K562 (cell line): ENCODE measurements at regions not wholly inside any gene's neighbourhood (a gene's known extent, or its start where the extent isn't known, plus 50 kb on each side); places are given as distances from the start of the nearest gene placed in this dataset.

Source experiments
- ATAC-seq: fragments of 200-7000 bp; cut with Tn5 transposase; 3 replicates; pipeline ENCODE4 v1.9.1; 2020; ENCODE audit warnings: moderate library complexity
- BruUV-seq: library from RNA; stranded (reverse); fragments of 400-500 nt; replicated peaks from 2 replicates; lab custom pipeline; 2021; lab: Mats Ljungman, UMichigan
- CTCF ChIA-PET: fragments of 300-600 bp; formaldehyde crosslinking; extraction: SDS; loops from one replicate; lab custom pipeline; 2021; ENCODE audit warnings: low intra/inter-chr PET ratio; lab: Yijun Ruan, JAX
- POLR2A ChIA-PET: fragments of 300-600, 350-650 bp; sonication (Branson Sonifier 250); formaldehyde crosslinking; extraction: SDS; loops from one replicate; lab custom pipeline; 2021; ENCODE audit warnings: antibody characterized with exemption, inconsistent platforms; lab: Yijun Ruan, JAX
- DNase-seq, 4 experiments: peaks; one replicate each; pipeline versions ENCODE4 v3.0.0 to v3.0.0-alpha.2; 2011 to 2018; ENCODE audit warnings: low spot score in 3 of 4, mixed read lengths in 3 of 4; ENCODE audit errors: extremely low read depth in 1 of 4
- FAIRE-seq: peaks from 2 replicates; lab custom pipeline; 2011; peaks lifted over from hg19 to GRCh38; lab: Jason Lieb, UNC
- H2AFZ ChIP-seq: 2 replicates; pipeline ENCODE4 v1.6.0; 2011; ENCODE audit warnings: low read depth, low read length, control low read depth, inconsistent platforms
- H3K27ac ChIP-seq: fragments of 200-600 bp; 3 replicates; pipeline ENCODE4 v1.8.0; 2011; ENCODE audit warnings: low read depth, mild to moderate bottlenecking, control low read depth, inconsistent platforms, low read length, moderate library complexity, mixed read lengths; ENCODE audit errors: extremely low read depth
- H3K27me3 ChIP-seq, 2 experiments: fragments of 300-600 bp in 1 of 2; 2 replicates in 1 of 2; 3 replicates in 1 of 2; pipeline versions ENCODE4 v1.6.0 to v1.8.0; 2011; ENCODE audit warnings: inconsistent platforms in 2 of 2, low read length in 2 of 2, mild to moderate bottlenecking in 1 of 2, mixed read lengths in 1 of 2, moderate library complexity in 1 of 2; ENCODE audit not compliant: control insufficient read depth in 2 of 2, insufficient read depth in 2 of 2
- H3K36me3 ChIP-seq: fragments of 300-600 bp; 3 replicates; pipeline ENCODE4 v1.8.0; 2011; ENCODE audit warnings: mild to moderate bottlenecking, low read length, inconsistent platforms; ENCODE audit not compliant: control insufficient read depth, insufficient read depth
- H3K4me1 ChIP-seq, 2 experiments: fragments of 200-600 bp in 1 of 2; replicated peaks in 1 of 2; 2 replicates in 1 of 2; 3 replicates in 1 of 2; pipeline versions ENCODE4 v1.5.1 to v1.8.0; 2011; ENCODE audit warnings: inconsistent platforms in 2 of 2, low read length in 2 of 2, mild to moderate bottlenecking in 1 of 2, mixed read lengths in 1 of 2, moderate library complexity in 1 of 2; ENCODE audit not compliant: control insufficient read depth in 2 of 2, insufficient read depth in 2 of 2
- H3K4me2 ChIP-seq: 2 replicates; pipeline ENCODE4 v1.6.1; 2011; ENCODE audit warnings: low read length, control low read depth, inconsistent platforms, mixed read lengths; ENCODE audit not compliant: insufficient read depth
- H3K4me3 ChIP-seq: fragments of 200-600 bp; sonication (generic), shearing (Covaris generic); 2 replicates; pipeline ENCODE4 v1.5.1; 2016; ENCODE audit warnings: control low read depth, inconsistent platforms
- H3K79me2 ChIP-seq: fragments of 200-600 bp; 3 replicates; pipeline ENCODE4 v1.8.0; 2011; ENCODE audit warnings: low read length, inconsistent platforms; ENCODE audit not compliant: control insufficient read depth, insufficient read depth
- H3K9ac ChIP-seq, 2 experiments: 2 replicates each; pipeline versions ENCODE4 v1.6.0 to v1.6.1; 2011; ENCODE audit warnings: low read depth in 2 of 2, low read length in 2 of 2, control low read depth in 1 of 2, inconsistent platforms in 1 of 2, mild to moderate bottlenecking in 1 of 2, mixed read lengths in 1 of 2; ENCODE audit not compliant: insufficient read depth in 1 of 2
- H3K9me1 ChIP-seq: one replicate; pipeline ENCODE4 v1.6.0; 2011; ENCODE audit warnings: inconsistent platforms, mild to moderate bottlenecking, low read length, moderate library complexity; ENCODE audit not compliant: control insufficient read depth, insufficient read depth
- H3K9me3 ChIP-seq: replicated peaks from 2 replicates; pipeline ENCODE4 v1.5.1; 2011; ENCODE audit warnings: low read depth, low read length, inconsistent platforms; ENCODE audit not compliant: control insufficient read depth, insufficient read depth
- H4K20me1 ChIP-seq: replicated peaks from 2 replicates; pipeline ENCODE4 v1.6.1; 2011; ENCODE audit warnings: low read length, inconsistent platforms, mixed read lengths; ENCODE audit not compliant: control insufficient read depth, insufficient read depth
- BCOR ChIP-seq: fragments of 450-650 bp; IDR thresholded peaks from 2 replicates; pipeline ENCODE4 v1.6.1; 2016
- CHD4 ChIP-seq: fragments of 200-600 bp; sonication (generic); IDR thresholded peaks from 3 replicates; pipeline ENCODE4 v1.6.1; 2012; ENCODE audit warnings: low read depth, mild to moderate bottlenecking, mixed read lengths, low read length, inconsistent platforms; ENCODE audit not compliant: insufficient read depth, insufficient replicate concordance, poor library complexity, severe bottlenecking
- HDGF ChIP-seq: fragments of 450-650 bp; IDR thresholded peaks from 2 replicates; pipeline ENCODE4 v1.6.1; 2016
- KLF16 ChIP-seq: IDR thresholded peaks from 2 replicates; pipeline ENCODE4 v1.6.1; 2016; ENCODE audit warnings: antibody characterized with exemption
- MXI1 ChIP-seq: IDR thresholded peaks from 2 replicates; pipeline ENCODE4 v1.6.1; 2011; ENCODE audit warnings: low read depth, mild to moderate bottlenecking, improper control_type of control experiment, low read length
- NCOR1 ChIP-seq: fragments of 450-650 bp; IDR thresholded peaks from 2 replicates; pipeline ENCODE4 v1.6.1; 2016; ENCODE audit warnings: mild to moderate bottlenecking, moderate library complexity
- NFATC3 ChIP-seq: fragments of 450-650 bp; IDR thresholded peaks from 2 replicates; pipeline ENCODE4 v1.6.1; 2017; ENCODE audit warnings: mild to moderate bottlenecking
- PREB ChIP-seq: sonication (generic); formaldehyde crosslinking; IDR thresholded peaks from 2 replicates; pipeline ENCODE4 v1.8.1; 2023; ENCODE audit warnings: mild to moderate bottlenecking, missing genetic modification reagents
- RBM39 ChIP-seq: fragments of 200-400 bp; formaldehyde crosslinking; optimal IDR thresholded peaks from 2 replicates; pipeline ENCODE3; 2018; ENCODE audit warnings: low read depth, low read length
- RNF2 ChIP-seq: sonication (generic); IDR thresholded peaks from 2 replicates; pipeline ENCODE4 v1.6.1; 2016
- SAFB ChIP-seq: fragments of 200-400 bp; formaldehyde crosslinking; IDR thresholded peaks from 2 replicates; pipeline ENCODE4 v1.6.1; 2017; ENCODE audit warnings: low read depth, low read length, borderline replicate concordance
- SAFB2 ChIP-seq: fragments of 200-400 bp; formaldehyde crosslinking; IDR thresholded peaks from 2 replicates; pipeline ENCODE4 v1.6.1; 2018; ENCODE audit warnings: borderline replicate concordance, low read length, low read depth, moderate library complexity; ENCODE audit not compliant: severe bottlenecking
- SP2 ChIP-seq: IDR thresholded peaks from 2 replicates; pipeline ENCODE4 v1.6.1; 2011; ENCODE audit warnings: mild to moderate bottlenecking, low read depth, low read length, moderate library complexity; ENCODE audit not compliant: poor library complexity, severe bottlenecking; ENCODE audit errors: extremely low read depth
- TBL1XR1 ChIP-seq, 2 experiments: IDR thresholded peaks; 2 replicates each; pipeline ENCODE4 v1.6.1; 2012; ENCODE audit warnings: improper control_type of control experiment in 2 of 2, low read length in 2 of 2, mild to moderate bottlenecking in 1 of 2
- YBX1 ChIP-seq: fragments of 450-650 bp; IDR thresholded peaks from 2 replicates; pipeline ENCODE4 v1.7.1; 2016; ENCODE audit warnings: mild to moderate bottlenecking
- ZNF449 ChIP-seq: fragments of 250-450 bp; sonication (Bioruptor Pico); IDR thresholded peaks from 2 replicates; pipeline ENCODE4 v1.8.0; 2022; ENCODE audit warnings: moderate library complexity, mild to moderate bottlenecking, inconsistent platforms
- ZNF764 ChIP-seq: fragments of 250-450 bp; sonication (Bioruptor Pico); IDR thresholded peaks from 2 replicates; pipeline ENCODE4 v1.4.0; 2020; ENCODE audit warnings: low read depth, mild to moderate bottlenecking, moderate library complexity
- WGBS: fragments of 100-300 bp; shearing (Covaris generic); methylation state at CpG from one replicate; pipeline ENCODE4 v1.1.6; 2016; ENCODE audit warnings: low coverage, mixed read lengths; ENCODE audit not compliant: insufficient coverage; ENCODE audit errors: missing lambda C conversion rate; 5-methylcytosine and 5-hydroxymethylcytosine counted together
- in situ Hi-C: fragments of 300-500 bp; cut with MboI; formaldehyde crosslinking; loops from 4 replicates; pipeline ENCODE4 v1.15.0; 2018; ENCODE audit warnings: inconsistent platforms, mixed read lengths
- intact Hi-C: fragments of 100-400 bp; cut with micrococcal nuclease; formaldehyde crosslinking; loops from 2 replicates; pipeline ENCODE4 v1.14.2; 2022

- no peak for FAIRE-seq
- CTCF ChIA-PET: no interaction called here
- H4K20me1 ChIP-seq: no peaks in the 10 kb centered on the region
- TF ChIP-seq HDGF: no peak
- no peak for TF ChIP-seq KLF16
- no peak for TF ChIP-seq PREB
- TF ChIP-seq, all 486 proteins: peak for 0
- in situ Hi-C loops (no loop called here), intact Hi-C loops (no loop called here)
- no peak overlapping the region for H3K4me2 ChIP-seq
- H3K9me3 ChIP-seq: peaks cover 5% of the 10 kb centered on the region
- H2AFZ ChIP-seq: no peak overlapping the region
- ATAC-seq (no peak), DNase-seq (no peak)
- no TSS peak for BruUV-seq
- no peaks in the 10 kb centered on the region for H3K27me3 ChIP-seq
- no peaks in the 10 kb centered on the region for H3K4me1 ChIP-seq
- POLR2A ChIA-PET: no interaction called here
- H3K4me3 ChIP-seq: no peak overlapping the region
- H3K9ac ChIP-seq: no peak overlapping the region
- 0% methylated on average over 5 of the region's 5 CpGs for WGBS
- H3K36me3 ChIP-seq: no peaks in the 10 kb centered on the region
- no peaks in the 10 kb centered on the region for H3K79me2 ChIP-seq
- no peaks in the 10 kb centered on the region for H3K9me1 ChIP-seq
- H3K27ac ChIP-seq: no peak overlapping the region
Observed at GRCh38 chr7:52771177-52771576, 264.3 kb upstream of the POM121L12 start.

- H3K79me2 ChIP-seq: no peaks in the 10 kb centered on the region
- ATAC-seq (no peak), DNase-seq (no peak), FAIRE-seq (no peak)
- H4K20me1 ChIP-seq: no peaks in the 10 kb centered on the region
- ChIA-PET POLR2A (no interaction called here), CTCF (no interaction called here)
- in situ Hi-C loops (no loop called here), intact Hi-C loops (no loop called here)
- no peaks in the 10 kb centered on the region for H3K27me3 ChIP-seq
- H3K9ac ChIP-seq: no peak overlapping the region
- H3K9me1 ChIP-seq: no peaks in the 10 kb centered on the region
- no peak overlapping the region for H3K4me3 ChIP-seq
- no peak overlapping the region for H3K4me2 ChIP-seq
- peaks cover 3% of the 10 kb centered on the region; the same call in 1 of the 2 replicates for H3K9me3 ChIP-seq
- H3K27ac ChIP-seq: no peak overlapping the region
- no peak overlapping the region for H2AFZ ChIP-seq
- BruUV-seq: no TSS peak
- no peaks in the 10 kb centered on the region for H3K36me3 ChIP-seq
- H3K4me1 ChIP-seq: no peaks in the 10 kb centered on the region
- no peak for TF ChIP-seq SP2
- TF ChIP-seq RBM39: no peak
- TF ChIP-seq ZNF449 (CRISPR knock-in tag): no peak
- TF ChIP-seq YBX1: no peak
- TF ChIP-seq CHD4: no peak
- no peak for TF ChIP-seq ZNF764
- no peak for TF ChIP-seq TBL1XR1 (IDR thresholded peaks at IDR 0.05; ENCODE audit: low read length in 2 of 2)
- TF ChIP-seq NCOR1: no peak
- TF ChIP-seq SAFB2: no peak
- TF ChIP-seq SAFB: no peak
- TF ChIP-seq RNF2: no peak
- TF ChIP-seq BCOR: no peak
- TF ChIP-seq MXI1: no peak
- no peak for TF ChIP-seq NFATC3
Observed at GRCh38 chr7:52764492-52765169, 270.8 kb upstream of the POM121L12 start.
